HCT116 (cell line): ENCODE measurements at regions not wholly inside any gene's neighbourhood (a gene's known extent, or its start where the extent isn't known, plus 50 kb on each side); places are given as distances from the start of the nearest gene placed in this dataset.

Experiments
- ATAC-seq: fragments of 200-7000 bp; cut with Tn5 transposase; 2 replicates; pipeline ENCODE4 v1.9.1; 2020; ENCODE audit warnings: mild to moderate bottlenecking, moderate library complexity
- BruUV-seq: library from RNA; stranded (reverse); fragments of 400-500 nt; replicated peaks from 2 replicates; lab custom pipeline; 2021; lab: Mats Ljungman, UMichigan
- CTCF ChIA-PET: fragments of 300-600 bp; sonication (Branson Sonifier 250); formaldehyde crosslinking; loops from one replicate; lab custom pipeline; 2021; ENCODE audit warnings: antibody characterized with exemption; lab: Charles Lee
- POLR2A ChIA-PET: fragments of 300-600, 350-600 bp; sonication (Branson Sonifier 250); formaldehyde crosslinking; loops from one replicate; lab custom pipeline; 2021; ENCODE audit warnings: antibody characterized with exemption; lab: Charles Lee
- RAD21 ChIA-PET, 2 experiments: fragments of 300-600 bp; sonication (Branson Sonifier 250); formaldehyde crosslinking; loops; one replicate each; lab custom pipeline; 2023; ENCODE audit warnings: low total read pairs in 2 of 2; ENCODE audit not compliant: uncharacterized antibody in 2 of 2, unreplicated experiment in 2 of 2, low non-redundant PET in 1 of 2; lab: Charles Lee
- DNase-seq: peaks from one replicate; pipeline ENCODE4 v3.0.0-alpha.2; 2010; ENCODE audit warnings: low read depth, low spot score
- H2AFZ ChIP-seq: fragments of 200-600 bp; shearing (Covaris generic), sonication (generic); 2 replicates; pipeline ENCODE4 v1.6.1; 2017; ENCODE audit warnings: low read depth, mixed run types, mixed read lengths, antibody characterized with exemption, low read length; ENCODE audit not compliant: poor library complexity, severe bottlenecking
- H3K27ac ChIP-seq: 2 replicates; pipeline ENCODE4 v1.5.1; 2012; ENCODE audit warnings: low read depth, low read length
- H3K27me3 ChIP-seq: fragments of 200-600 bp; sonication (generic); 2 replicates; pipeline ENCODE4 v1.6.1; 2016; ENCODE audit warnings: mixed run types, low read length, mixed read lengths; ENCODE audit not compliant: insufficient read depth
- H3K36me3 ChIP-seq, 2 experiments: fragments of 200-500 bp in 1 of 2; fragments of 200-600 bp in 1 of 2; sonication (Bioruptor generic) in 1 of 2; sonication (generic) in 1 of 2; 2 replicates each; pipeline versions ENCODE4 v1.5.1 to v1.6.1; 2014 to 2016; ENCODE audit warnings: low read length in 2 of 2, inconsistent platforms in 1 of 2, mixed read lengths in 1 of 2, mixed run types in 1 of 2; ENCODE audit not compliant: insufficient read depth in 2 of 2, control insufficient read depth in 1 of 2
- H3K4me1 ChIP-seq, 2 experiments: fragments of 200-600 bp in 1 of 2; sonication (generic) in 1 of 2; 2 replicates each; pipeline versions ENCODE4 v1.5.1 to v1.6.1; 2012 to 2017; ENCODE audit warnings: low read length in 2 of 2, inconsistent platforms in 1 of 2, mild to moderate bottlenecking in 1 of 2, mixed read lengths in 1 of 2, mixed run types in 1 of 2, moderate library complexity in 1 of 2; ENCODE audit not compliant: insufficient read depth in 2 of 2, control insufficient read depth in 1 of 2
- H3K4me2 ChIP-seq: fragments of 200-600 bp; sonication (generic); 2 replicates; pipeline ENCODE4 v1.6.1; 2017; ENCODE audit warnings: mixed run types, low read length, mixed read lengths
- H3K4me3 ChIP-seq, 2 experiments: fragments of 200-600 bp in 1 of 2; sonication (generic) in 1 of 2; replicated peaks in 1 of 2; 2 replicates each; pipeline ENCODE4 v1.5.1; 2011 to 2016; ENCODE audit warnings: low read length in 2 of 2, control low read depth in 1 of 2, low read depth in 1 of 2, mild to moderate bottlenecking in 1 of 2, mixed read lengths in 1 of 2, mixed run types in 1 of 2
- H3K79me2 ChIP-seq: fragments of 200-600 bp; sonication (generic); 2 replicates; pipeline ENCODE4 v1.6.1; 2017; ENCODE audit warnings: mild to moderate bottlenecking, mixed run types, low read length, moderate library complexity, mixed read lengths; ENCODE audit not compliant: insufficient read depth
- H3K9ac ChIP-seq: fragments of 200-600 bp; sonication (generic); 2 replicates; pipeline ENCODE4 v1.6.1; 2016; ENCODE audit warnings: low read length, mixed read lengths
- H3K9me2 ChIP-seq: fragments of 200-600 bp; sonication (generic), shearing (Covaris generic); 2 replicates; pipeline ENCODE4 v1.6.1; 2017; ENCODE audit warnings: mixed run types, mild to moderate bottlenecking, moderate library complexity; ENCODE audit not compliant: insufficient read depth
- H3K9me3 ChIP-seq, 2 experiments: fragments of 200-500 bp in 1 of 2; fragments of 200-600 bp in 1 of 2; sonication (Bioruptor generic) in 1 of 2; sonication (generic) in 1 of 2; 2 replicates each; pipeline ENCODE4 v1.6.1; 2014 to 2017; ENCODE audit warnings: low read length in 2 of 2, mixed read lengths in 2 of 2, inconsistent platforms in 1 of 2, low read depth in 1 of 2, mild to moderate bottlenecking in 1 of 2, mixed run types in 1 of 2, moderate library complexity in 1 of 2; ENCODE audit not compliant: control insufficient read depth in 1 of 2, insufficient read depth in 1 of 2
- H4K20me1 ChIP-seq: fragments of 200-600 bp; sonication (generic), shearing (Covaris generic); 2 replicates; pipeline ENCODE4 v1.6.1; 2017; ENCODE audit warnings: mixed run types, mild to moderate bottlenecking, moderate library complexity; ENCODE audit not compliant: insufficient read depth
- CBX3 ChIP-seq: IDR thresholded peaks from 2 replicates; pipeline ENCODE4 v1.6.1; 2012; ENCODE audit warnings: low read depth
- CEBPB ChIP-seq: IDR thresholded peaks from 2 replicates; pipeline ENCODE4 v1.6.1; 2012; ENCODE audit warnings: low read depth
- EGR1 ChIP-seq: IDR thresholded peaks from 2 replicates; pipeline ENCODE4 v1.6.1; 2012; ENCODE audit warnings: low read depth
- ELF1 ChIP-seq: IDR thresholded peaks from 2 replicates; pipeline ENCODE4 v1.6.1; 2012; ENCODE audit warnings: low read depth, borderline replicate concordance
- EZH2 ChIP-seq: fragments of 200-600 bp; sonication (generic); IDR thresholded peaks from 2 replicates; pipeline ENCODE4 v1.6.1; 2017; ENCODE audit warnings: antibody characterized with exemption, mixed run types
- EZH2phosphoT487 ChIP-seq: fragments of 200-600 bp; IDR thresholded peaks from 2 replicates; pipeline ENCODE4 v1.6.1; 2018; ENCODE audit warnings: antibody characterized with exemption, borderline replicate concordance
- JUND ChIP-seq: IDR thresholded peaks from 2 replicates; pipeline ENCODE4 v1.6.1; 2012
- RAD21 ChIP-seq: IDR thresholded peaks from 2 replicates; pipeline ENCODE4 v1.6.1; 2012; ENCODE audit warnings: low read depth, mild to moderate bottlenecking
- TCF7L2 ChIP-seq: IDR thresholded peaks from 2 replicates; pipeline ENCODE4 v1.7.0; 2011; ENCODE audit warnings: borderline replicate concordance, inconsistent platforms; ENCODE audit not compliant: insufficient read depth, insufficient read length; ENCODE audit errors: extremely low read depth
- ZFX ChIP-seq: fragments of 450-650 bp; IDR thresholded peaks from 2 replicates; pipeline ENCODE4 v1.6.1; 2017
- ZNF274 ChIP-seq: fragments of 200-500 bp; sonication (Bioruptor generic); IDR thresholded peaks from 2 replicates; pipeline ENCODE4 v1.6.1; 2014; ENCODE audit warnings: mild to moderate bottlenecking, low read depth, low read length, inconsistent platforms
- intact Hi-C: fragments of 100-400 bp; cut with micrococcal nuclease; formaldehyde crosslinking; loops from 2 replicates; pipeline ENCODE4 v1.10.0; 2022
- TF ChIP-seq, protein P1 (sequence below): IDR thresholded peaks from 2 replicates; pipeline ENCODE4 v1.6.1; 2012
- TF ChIP-seq, protein P2 (sequence below), 3 experiments: fragments of 200-600 bp in 1 of 3; sonication (generic) in 1 of 3; IDR thresholded peaks in 2 of 3; conservative IDR thresholded peaks in 1 of 3; 2 replicates each; pipeline ENCODE4 v1.5.1; 2012 to 2017; ENCODE audit warnings: low read depth in 2 of 3, low read length in 2 of 3, antibody characterized with exemption in 1 of 3, borderline replicate concordance in 1 of 3, control low read depth in 1 of 3, mild to moderate bottlenecking in 1 of 3, mixed read lengths in 1 of 3, mixed run types in 1 of 3, moderate library complexity in 1 of 3; ENCODE audit not compliant: insufficient read depth in 1 of 3

DNA sequence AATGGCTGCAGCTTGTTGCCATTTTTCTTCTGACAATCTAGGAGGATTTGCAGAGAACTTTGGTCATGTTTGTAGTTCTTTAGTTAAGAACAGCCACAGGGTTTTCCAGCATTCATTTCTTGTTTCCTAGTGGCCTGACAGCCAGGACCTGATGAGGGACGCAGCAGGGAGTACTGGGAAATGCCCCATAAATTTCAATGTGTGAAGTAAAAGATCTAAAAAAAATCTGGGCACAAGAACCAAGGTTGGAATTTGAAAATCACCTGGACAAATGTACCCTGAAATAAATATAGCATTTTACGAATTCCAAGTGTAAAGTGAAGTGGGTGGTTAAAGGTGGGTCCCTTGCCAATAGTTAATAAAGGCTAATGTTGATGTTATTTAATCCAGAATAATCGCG lies 195.0 kb downstream of the ZIC1 start:
- POLR2A ChIA-PET: no interaction called here
- RAD21 ChIA-PET: no interaction called here
- no peak overlapping the region for H3K4me3 ChIP-seq
- H2AFZ ChIP-seq: no peak overlapping the region
- H3K4me1 ChIP-seq: no peaks in the 10 kb centered on the region
- CTCF ChIA-PET: interaction anchor here (1.6 kb wide), 1 partner anchor 13 kb away, joined by 4 read pairs; no protein-coding TSS in a partner anchor
- no peak overlapping the region for H3K4me2 ChIP-seq
- intact Hi-C loops: no loop called here
- no peak for TF ChIP-seq JUND
- no peak for TF ChIP-seq CBX3
- TF ChIP-seq ELF1: no peak
- no peak for TF ChIP-seq TCF7L2
- TF ChIP-seq ZFX: no peak
- TF ChIP-seq, protein P1, sequence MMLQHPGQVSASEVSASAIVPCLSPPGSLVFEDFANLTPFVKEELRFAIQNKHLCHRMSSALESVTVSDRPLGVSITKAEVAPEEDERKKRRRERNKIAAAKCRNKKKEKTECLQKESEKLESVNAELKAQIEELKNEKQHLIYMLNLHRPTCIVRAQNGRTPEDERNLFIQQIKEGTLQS: no peak
- no peak for TF ChIP-seq EZH2phosphoT487
- TF ChIP-seq, protein P2, sequence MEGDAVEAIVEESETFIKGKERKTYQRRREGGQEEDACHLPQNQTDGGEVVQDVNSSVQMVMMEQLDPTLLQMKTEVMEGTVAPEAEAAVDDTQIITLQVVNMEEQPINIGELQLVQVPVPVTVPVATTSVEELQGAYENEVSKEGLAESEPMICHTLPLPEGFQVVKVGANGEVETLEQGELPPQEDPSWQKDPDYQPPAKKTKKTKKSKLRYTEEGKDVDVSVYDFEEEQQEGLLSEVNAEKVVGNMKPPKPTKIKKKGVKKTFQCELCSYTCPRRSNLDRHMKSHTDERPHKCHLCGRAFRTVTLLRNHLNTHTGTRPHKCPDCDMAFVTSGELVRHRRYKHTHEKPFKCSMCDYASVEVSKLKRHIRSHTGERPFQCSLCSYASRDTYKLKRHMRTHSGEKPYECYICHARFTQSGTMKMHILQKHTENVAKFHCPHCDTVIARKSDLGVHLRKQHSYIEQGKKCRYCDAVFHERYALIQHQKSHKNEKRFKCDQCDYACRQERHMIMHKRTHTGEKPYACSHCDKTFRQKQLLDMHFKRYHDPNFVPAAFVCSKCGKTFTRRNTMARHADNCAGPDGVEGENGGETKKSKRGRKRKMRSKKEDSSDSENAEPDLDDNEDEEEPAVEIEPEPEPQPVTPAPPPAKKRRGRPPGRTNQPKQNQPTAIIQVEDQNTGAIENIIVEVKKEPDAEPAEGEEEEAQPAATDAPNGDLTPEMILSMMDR (IDR thresholded peaks at IDR 0.05 in 2 of 3, conservative IDR thresholded peaks at IDR 0.05 in 1 of 3; ENCODE audit: borderline replicate concordance in 1 of 3, insufficient read depth in 1 of 3, low read depth in 2 of 3, low read length in 2 of 3): no peak
- ATAC-seq: no peak
- H3K79me2 ChIP-seq: no peaks in the 10 kb centered on the region
- no peaks in the 10 kb centered on the region for H3K9me3 ChIP-seq
- H3K9me2 ChIP-seq: no peaks in the 10 kb centered on the region; the same call in 1 of the 2 replicates
- H3K36me3 ChIP-seq: no peaks in the 10 kb centered on the region
- no peak for DNase-seq
- H4K20me1 ChIP-seq: no peaks in the 10 kb centered on the region
- no peak overlapping the region for H3K9ac ChIP-seq
- no peak overlapping the region for H3K27ac ChIP-seq
- H3K27me3 ChIP-seq: no peaks in the 10 kb centered on the region
- no TSS peak for BruUV-seq

DNA sequence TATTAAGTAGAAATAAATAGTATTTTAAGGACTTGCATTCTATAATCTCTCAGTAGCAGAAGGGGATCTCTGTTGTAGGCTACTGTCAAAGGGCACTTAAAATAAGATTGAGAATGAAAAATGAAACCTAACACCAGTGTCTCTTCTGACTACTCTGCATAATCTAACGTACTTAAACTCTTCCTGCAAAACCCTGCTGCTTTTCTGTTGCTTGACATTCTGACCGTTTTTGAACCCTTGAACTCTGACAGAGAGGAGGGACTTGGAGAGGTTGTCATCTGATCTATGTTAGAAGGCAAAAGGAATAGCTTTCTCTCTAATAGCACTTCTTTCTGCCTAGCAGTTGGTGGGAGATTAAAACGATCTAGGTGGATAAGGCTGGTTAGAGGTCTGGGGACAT lies 204.6 kb downstream of the ZIC1 start:
- H3K4me2 ChIP-seq: no peak overlapping the region
- H3K9me2 ChIP-seq: no peaks in the 10 kb centered on the region
- H4K20me1 ChIP-seq: no peaks in the 10 kb centered on the region
- DNase-seq (no peak), ATAC-seq (no peak)
- CTCF ChIA-PET: no interaction called here
- no peaks in the 10 kb centered on the region for H3K79me2 ChIP-seq
- BruUV-seq: no TSS peak
- H3K9ac ChIP-seq: no peak overlapping the region
- no peaks in the 10 kb centered on the region for H3K9me3 ChIP-seq
- intact Hi-C loops: loop anchor here (10.0 kb wide), 2 partner anchors 419 to 751 kb away; no protein-coding TSS in a partner anchor
- RAD21 ChIA-PET: no interaction called here
- H3K4me3 ChIP-seq: no peak overlapping the region
- H3K36me3 ChIP-seq: no peaks in the 10 kb centered on the region
- POLR2A ChIA-PET: no interaction called here
- no peaks in the 10 kb centered on the region for H3K27me3 ChIP-seq
- no peak overlapping the region for H3K27ac ChIP-seq
- no peak overlapping the region for H2AFZ ChIP-seq
- no peaks in the 10 kb centered on the region for H3K4me1 ChIP-seq
- TF ChIP-seq EZH2 (no peak), ZNF274 (no peak), ELF1 (no peak), ZFX (no peak), EZH2phosphoT487 (no peak), EGR1 (no peak), RAD21 (no peak), CEBPB (no peak)
- TF ChIP-seq, protein P2 (IDR thresholded peaks at IDR 0.05 in 2 of 3, conservative IDR thresholded peaks at IDR 0.05 in 1 of 3; ENCODE audit: borderline replicate concordance in 1 of 3, insufficient read depth in 1 of 3, low read depth in 2 of 3, low read length in 2 of 3): no peak
